IgD-negative memory B cell (primary cell): ENCODE measurements at regions not wholly inside any gene's neighbourhood (a gene's known extent, or its start where the extent isn't known, plus 50 kb on each side); places are given as distances from the start of the nearest gene placed in this dataset.

Experiments used
- H3K27ac Mint-ChIP-seq, 3 donors: one replicate each; pipeline ENCODE4 v1.8.0; 2020 to 2022; ENCODE audit warnings: mild to moderate bottlenecking in 3 of 3, mixed read lengths in 3 of 3, moderate library complexity in 1 of 3
- H3K27me3 Mint-ChIP-seq: one replicate; pipeline ENCODE4 v1.8.0; 2021; ENCODE audit warnings: mixed read lengths
- H3K36me3 Mint-ChIP-seq: one replicate; pipeline ENCODE4 v1.8.0; 2020; ENCODE audit warnings: mild to moderate bottlenecking, mixed read lengths
- H3K4me1 Mint-ChIP-seq, 3 donors: one replicate each; pipeline ENCODE4 v1.8.0; 2020 to 2022; ENCODE audit warnings: mixed read lengths in 3 of 3, mild to moderate bottlenecking in 1 of 3
- H3K4me3 Mint-ChIP-seq, 4 donors: one replicate each; pipeline ENCODE4 v1.8.0; 2020 to 2022; ENCODE audit warnings: mild to moderate bottlenecking in 4 of 4, mixed read lengths in 4 of 4, moderate library complexity in 3 of 4
- H3K9me3 Mint-ChIP-seq, 3 donors: one replicate each; pipeline ENCODE4 v1.8.0; 2020 to 2021; ENCODE audit warnings: mixed read lengths in 3 of 3, mild to moderate bottlenecking in 1 of 3

- H3K36me3 Mint-ChIP-seq, result no peaks in the 10 kb centered on the region
- peaks cover 0 to 3% (median 0%) of the 10 kb centered on the region in 3 donors for H3K9me3 Mint-ChIP-seq
- peaks cover 8 to 11% (median 11%) of the 10 kb centered on the region in 3 donors for H3K4me1 Mint-ChIP-seq
- peaks cover 26% of the 10 kb centered on the region for H3K27me3 Mint-ChIP-seq
- H3K27ac Mint-ChIP-seq, result no peak overlapping the region
- no peak overlapping the region for H3K4me3 Mint-ChIP-seq
Observed at GRCh38 chr17:77001487-77001886, 133.3 kb downstream of the MGAT5B start.

- peaks cover 29% of the 10 kb centered on the region for H3K27me3 Mint-ChIP-seq
- no peak overlapping the region for H3K4me3 Mint-ChIP-seq
- no peak overlapping the region for H3K27ac Mint-ChIP-seq
- H3K9me3 Mint-ChIP-seq, result peaks cover 0 to 3% (median 0%) of the 10 kb centered on the region in 3 donors
- H3K4me1 Mint-ChIP-seq, result peaks cover 7 to 10% (median 9%) of the 10 kb centered on the region in 3 donors
- H3K36me3 Mint-ChIP-seq, result no peaks in the 10 kb centered on the region
Observed at GRCh38 chr17:77002103-77003045, 134.2 kb downstream of the MGAT5B start.

GRCh38 chr17:77003699-77004098 is 135.5 kb downstream of the MGAT5B start:
- Mint-ChIP-seq H3K27me3 (peaks cover 27% of the 10 kb centered on the region), H3K27ac (no peak overlapping the region), H3K9me3 (peaks cover 0 to 3% (median 0%) of the 10 kb centered on the region in 3 donors), H3K36me3 (peaks cover 1% of the 10 kb centered on the region), H3K4me1 (peaks cover 0 to 3% (median under 1%) of the 10 kb centered on the region in 3 donors), H3K4me3 (no peak overlapping the region)

- Mint-ChIP-seq H3K4me1 (peaks cover 0 to 3% (median 0%) of the 10 kb centered on the region in 3 donors), H3K36me3 (peaks cover 4% of the 10 kb centered on the region), H3K27me3 (peaks cover 26% of the 10 kb centered on the region), H3K9me3 (peaks cover 4 to 16% (median 12%) of the 10 kb centered on the region in 3 donors), H3K27ac (no peak overlapping the region), H3K4me3 (no peak overlapping the region)
Observed at GRCh38 chr17:77006971-77007649, 133.7 kb upstream of the SEC14L1 start.

GRCh38 chr17:77009877-77010276 is 130.9 kb upstream of the SEC14L1 start:
- Mint-ChIP-seq H3K36me3 (peaks cover 4% of the 10 kb centered on the region), H3K27ac (no peak overlapping the region), H3K27me3 (peaks cover 26% of the 10 kb centered on the region), H3K9me3 (peaks cover 4 to 16% (median 12%) of the 10 kb centered on the region in 3 donors), H3K4me1 (peaks cover 0 to 3% (median 0%) of the 10 kb centered on the region in 3 donors), H3K4me3 (peak overlapping the region in 1 of 4 donors; percentile 34)

- peaks cover 26% of the 10 kb centered on the region for H3K27me3 Mint-ChIP-seq
- no peak overlapping the region for H3K27ac Mint-ChIP-seq
- peaks cover 0 to 3% (median 0%) of the 10 kb centered on the region in 3 donors for H3K4me1 Mint-ChIP-seq
Observed at GRCh38 chr17:77010667-77011066, 130.1 kb upstream of the SEC14L1 start.

GRCh38 chr17:77011173-77012011 is 129.4 kb upstream of the SEC14L1 start:
- Mint-ChIP-seq H3K9me3 (peaks cover 4 to 16% (median 12%) of the 10 kb centered on the region in 3 donors), H3K36me3 (peaks cover 4% of the 10 kb centered on the region), H3K4me1 (peaks cover 0 to 3% (median 0%) of the 10 kb centered on the region in 3 donors), H3K27me3 (peaks cover 21% of the 10 kb centered on the region), H3K4me3 (no peak overlapping the region), H3K27ac (no peak overlapping the region)

More at GRCh38 chr17:77010667-77011066, 130.1 kb upstream of the SEC14L1 start:
- H3K36me3 Mint-ChIP-seq, result peaks cover 4% of the 10 kb centered on the region
- no peak overlapping the region for H3K4me3 Mint-ChIP-seq
- peaks cover 4 to 16% (median 12%) of the 10 kb centered on the region in 3 donors for H3K9me3 Mint-ChIP-seq

- no peak overlapping the region for H3K4me3 Mint-ChIP-seq
- no peaks in the 10 kb centered on the region for H3K36me3 Mint-ChIP-seq
- no peaks in the 10 kb centered on the region for H3K4me1 Mint-ChIP-seq
- no peak overlapping the region for H3K27ac Mint-ChIP-seq
- H3K9me3 Mint-ChIP-seq, result peaks cover 0 to 10% (median 9%) of the 10 kb centered on the region in 3 donors
- H3K27me3 Mint-ChIP-seq, result peaks cover 6% of the 10 kb centered on the region
Observed at GRCh38 chr17:77018504-77018903, 122.3 kb upstream of the SEC14L1 start.

- Mint-ChIP-seq H3K4me3 (no peak overlapping the region), H3K9me3 (peaks cover 0 to 11% (median 10%) of the 10 kb centered on the region in 3 donors), H3K27ac (no peak overlapping the region), H3K4me1 (no peaks in the 10 kb centered on the region), H3K36me3 (no peaks in the 10 kb centered on the region), H3K27me3 (peaks cover 12% of the 10 kb centered on the region)
Observed at GRCh38 chr17:77019893-77020379, 120.8 kb upstream of the SEC14L1 start.

- peaks cover 12% of the 10 kb centered on the region for H3K27me3 Mint-ChIP-seq
- no peaks in the 10 kb centered on the region for H3K4me1 Mint-ChIP-seq
- no peaks in the 10 kb centered on the region for H3K36me3 Mint-ChIP-seq
- H3K4me3 Mint-ChIP-seq, result no peak overlapping the region
- peaks cover 0 to 11% (median 10%) of the 10 kb centered on the region in 3 donors for H3K9me3 Mint-ChIP-seq
- H3K27ac Mint-ChIP-seq, result no peak overlapping the region
Observed at GRCh38 chr17:77020973-77021372, 119.8 kb upstream of the SEC14L1 start.

GRCh38 chr17:77022766-77023165 is 118.0 kb upstream of the SEC14L1 start:
- Mint-ChIP-seq H3K4me3 (no peak overlapping the region), H3K27me3 (peaks cover 12% of the 10 kb centered on the region), H3K4me1 (no peaks in the 10 kb centered on the region), H3K9me3 (peaks cover 0 to 21% (median 16%) of the 10 kb centered on the region in 3 donors), H3K27ac (no peak overlapping the region), H3K36me3 (no peaks in the 10 kb centered on the region)

GRCh38 chr17:77025781-77026180 is 115.0 kb upstream of the SEC14L1 start:
- Mint-ChIP-seq H3K9me3 (peaks cover 2 to 21% (median 21%) of the 10 kb centered on the region in 3 donors), H3K27ac (no peak overlapping the region), H3K36me3 (no peaks in the 10 kb centered on the region), H3K4me3 (no peak overlapping the region), H3K4me1 (no peaks in the 10 kb centered on the region), H3K27me3 (peaks cover 16% of the 10 kb centered on the region)

- Mint-ChIP-seq H3K9me3 (peaks cover 4 to 16% (median 16%) of the 10 kb centered on the region in 3 donors), H3K4me1 (no peaks in the 10 kb centered on the region), H3K4me3 (no peak overlapping the region), H3K36me3 (no peaks in the 10 kb centered on the region), H3K27ac (no peak overlapping the region), H3K27me3 (peaks cover 13% of the 10 kb centered on the region)
Observed at GRCh38 chr17:77027271-77027889, 113.4 kb upstream of the SEC14L1 start.

- H3K4me3 Mint-ChIP-seq, result peak overlapping the region in 1 of 4 donors; percentile 65
- H3K9me3 Mint-ChIP-seq, result peaks cover 4 to 16% (median 16%) of the 10 kb centered on the region in 3 donors
- no peaks in the 10 kb centered on the region for H3K36me3 Mint-ChIP-seq
- H3K27ac Mint-ChIP-seq, result no peak overlapping the region
- no peaks in the 10 kb centered on the region for H3K4me1 Mint-ChIP-seq
- H3K27me3 Mint-ChIP-seq, result peaks cover 7% of the 10 kb centered on the region
Observed at GRCh38 chr17:77028900-77029299, 111.9 kb upstream of the SEC14L1 start.
